ENCODE measurements at regions not wholly inside any gene's neighbourhood (a gene's known extent, or its start where the extent isn't known, plus 50 kb on each side); places are given as distances from the start of the nearest gene placed in this dataset.

- no peak for DNase-seq (ENCODE audit: low read depth in 2 of 3, low spot score in 2 of 3)
Measured at GRCh38 chr13:80237646-80238045, 103.3 kb downstream of the SPRY2 start.

- DNase-seq (ENCODE audit: low read depth in 2 of 3, low spot score in 2 of 3), result no peak
Measured at GRCh38 chr13:80235967-80236302, 105.0 kb downstream of the SPRY2 start.

- no peak for DNase-seq (ENCODE audit: low read depth in 2 of 3, low spot score in 2 of 3)
Measured at GRCh38 chr13:80235166-80235966, 105.6 kb downstream of the SPRY2 start.

DNA sequence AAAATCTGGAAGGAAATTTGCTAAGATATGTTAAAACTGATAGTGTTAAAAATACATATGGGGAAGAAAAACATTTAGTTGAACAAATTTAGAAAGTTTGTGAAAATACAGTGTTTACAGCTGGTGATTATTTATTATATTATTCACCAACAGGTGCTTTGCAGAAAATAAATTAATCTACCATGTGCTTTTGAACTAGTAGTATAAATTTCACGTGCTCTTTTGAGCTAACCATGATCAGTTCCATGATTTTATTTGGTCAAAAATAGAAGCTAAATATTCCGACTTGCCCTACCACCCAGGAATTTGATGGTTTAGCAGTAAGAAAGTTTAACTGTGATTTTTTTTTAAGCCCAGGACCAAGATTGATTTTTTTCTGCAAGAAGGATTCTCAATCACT is 113.3 kb downstream of the SPRY2 start:
- no peak for DNase-seq (ENCODE audit: low read depth in 2 of 3, low spot score in 2 of 3)

- DNase-seq (ENCODE audit: low read depth in 2 of 3, low spot score in 2 of 3), result no peak
Measured at GRCh38 chr13:80226645-80227044, 114.3 kb downstream of the SPRY2 start.

- no peak for DNase-seq (ENCODE audit: low read depth in 2 of 3, low spot score in 2 of 3)
Measured at GRCh38 chr13:80224468-80224867, 116.5 kb downstream of the SPRY2 start.

GRCh38 chr13:80217614-80218456 is 123.1 kb downstream of the SPRY2 start:
- DNase-seq (ENCODE audit: low read depth in 2 of 3, low spot score in 2 of 3), result no peak

DNA sequence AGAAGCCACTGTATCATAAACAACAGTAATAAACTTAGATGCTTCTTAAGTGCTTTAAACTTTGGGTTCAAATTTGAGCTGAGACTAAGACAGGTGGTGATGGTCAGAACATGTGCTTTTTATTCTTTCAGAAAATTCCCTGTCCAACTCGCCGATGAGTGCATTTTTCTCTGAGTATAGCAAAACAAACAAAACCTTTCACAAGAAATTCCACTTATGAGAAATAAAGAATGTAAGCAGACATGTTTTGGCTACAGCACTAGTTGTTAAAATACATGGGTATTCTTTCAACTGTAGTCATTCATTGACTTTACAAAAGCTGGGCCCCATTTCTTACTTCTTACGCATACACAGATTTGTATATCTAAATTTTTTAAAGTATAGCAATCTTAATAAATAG is 125.6 kb downstream of the SPRY2 start:
- DNase-seq (ENCODE audit: low read depth in 2 of 3, low spot score in 2 of 3), result no peak

GRCh38 chr13:80214521-80214991 is 126.4 kb downstream of the SPRY2 start:
- DNase-seq (ENCODE audit: low read depth in 2 of 3, low spot score in 2 of 3), result no peak

DNA sequence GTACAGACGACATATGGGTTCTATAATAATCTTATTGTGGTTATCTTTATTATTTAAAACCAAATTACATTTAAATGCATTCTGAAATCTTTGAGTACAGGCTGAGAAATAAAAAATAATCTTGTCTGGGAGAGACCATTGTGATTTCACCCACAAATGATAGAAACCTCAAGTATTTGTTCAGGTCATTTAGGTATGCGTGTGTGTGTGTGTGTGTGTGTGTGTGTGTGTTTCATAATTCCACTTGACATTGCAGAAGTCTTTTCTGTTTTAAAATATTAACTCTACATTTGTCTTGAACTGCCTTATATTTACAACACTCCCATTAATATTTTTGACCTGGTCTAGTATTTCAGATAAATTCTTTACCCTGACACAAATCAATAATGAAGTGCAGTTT is 126.9 kb downstream of the SPRY2 start:
- no peak for DNase-seq (ENCODE audit: low read depth in 2 of 3, low spot score in 2 of 3)

- DNase-seq (ENCODE audit: low read depth in 2 of 3, low spot score in 2 of 3), result no peak
Measured at GRCh38 chr13:80213201-80213600, 127.7 kb downstream of the SPRY2 start.

GRCh38 chr13:80211566-80211965 is 129.4 kb downstream of the SPRY2 start:
- DNase-seq (ENCODE audit: low read depth in 2 of 3, low spot score in 2 of 3), result no peak

DNA sequence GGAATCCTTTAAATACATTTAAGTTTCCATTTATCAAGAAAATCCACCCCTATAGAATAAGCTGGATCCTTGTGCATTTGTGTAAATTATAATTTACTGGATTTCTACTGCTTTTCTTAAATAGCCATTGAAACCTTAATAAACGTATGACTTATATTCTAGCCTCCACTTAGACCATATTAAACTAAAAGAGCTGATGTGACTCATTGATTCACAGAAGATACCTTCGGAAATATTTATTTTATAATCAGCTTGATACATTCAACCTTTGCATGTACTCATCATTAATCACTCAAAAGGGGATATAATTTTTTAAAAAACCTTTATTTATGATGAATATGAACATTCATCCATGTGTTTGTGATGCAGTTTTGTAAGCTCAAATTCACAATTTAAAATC is 136.3 kb downstream of the SPRY2 start:
- DNase-seq (ENCODE audit: low read depth in 2 of 3, low spot score in 2 of 3), result no peak

DNA sequence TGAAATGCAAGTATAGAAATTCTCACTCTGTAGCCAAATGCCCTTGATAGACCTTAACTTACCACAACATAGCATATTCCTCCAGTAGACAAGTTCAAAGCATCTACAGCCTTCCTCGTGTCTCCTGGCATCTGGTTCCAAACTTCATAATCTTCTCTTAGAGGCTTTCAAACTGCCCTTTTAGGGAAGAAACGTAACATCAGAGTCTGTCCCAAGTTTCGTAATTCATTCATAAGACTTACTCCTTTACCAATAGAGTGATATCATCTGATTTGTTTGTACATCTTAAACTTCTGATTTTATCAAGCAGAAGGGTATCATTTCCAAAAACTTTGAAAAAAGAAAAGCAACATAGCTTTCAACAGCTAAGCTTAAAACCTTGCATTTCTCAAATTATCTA is 137.4 kb downstream of the SPRY2 start:
- DNase-seq (ENCODE audit: low read depth in 2 of 3, low spot score in 2 of 3), result no peak

DNA sequence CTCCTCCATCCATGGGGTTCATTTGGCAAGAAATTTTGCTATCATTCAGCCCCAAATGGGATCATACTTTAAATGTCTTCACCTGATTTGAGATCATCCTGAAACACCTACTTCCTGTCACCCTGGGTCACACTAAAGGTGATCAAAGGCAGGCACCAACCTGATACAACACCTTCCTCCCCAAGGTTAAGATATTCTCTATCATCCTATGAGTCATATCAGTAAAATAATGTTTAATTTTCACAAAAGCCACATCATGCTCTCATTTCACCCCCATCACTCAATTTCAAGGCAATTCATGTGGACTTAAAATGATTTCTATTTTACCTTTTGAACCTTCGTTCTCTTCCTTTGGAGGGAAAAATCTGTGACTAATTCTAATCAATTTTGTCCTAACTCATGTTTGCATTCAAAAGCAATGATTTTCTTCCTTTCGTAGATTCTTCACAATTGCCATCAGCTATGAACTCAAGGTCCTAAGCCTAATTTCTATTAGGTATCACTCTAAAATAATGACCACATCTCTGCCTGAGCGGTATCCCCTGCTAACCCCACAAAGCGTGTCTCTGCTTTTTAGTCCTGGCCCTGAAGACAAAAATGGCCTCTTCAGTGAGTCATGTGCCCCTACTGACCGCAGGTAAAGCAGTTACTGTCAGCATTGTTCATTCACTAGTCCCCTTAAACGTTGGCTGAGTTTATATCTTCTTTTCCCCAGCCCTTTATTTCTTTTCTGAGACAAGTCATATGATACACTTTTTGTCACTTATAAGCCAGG is 139.0 kb downstream of the SPRY2 start:
- no peak for DNase-seq (ENCODE audit: low read depth in 2 of 3, low spot score in 2 of 3)

GRCh38 chr13:80199585-80200292 is 141.2 kb downstream of the SPRY2 start:
- no peak for DNase-seq (ENCODE audit: low read depth in 2 of 3, low spot score in 2 of 3)

DNA sequence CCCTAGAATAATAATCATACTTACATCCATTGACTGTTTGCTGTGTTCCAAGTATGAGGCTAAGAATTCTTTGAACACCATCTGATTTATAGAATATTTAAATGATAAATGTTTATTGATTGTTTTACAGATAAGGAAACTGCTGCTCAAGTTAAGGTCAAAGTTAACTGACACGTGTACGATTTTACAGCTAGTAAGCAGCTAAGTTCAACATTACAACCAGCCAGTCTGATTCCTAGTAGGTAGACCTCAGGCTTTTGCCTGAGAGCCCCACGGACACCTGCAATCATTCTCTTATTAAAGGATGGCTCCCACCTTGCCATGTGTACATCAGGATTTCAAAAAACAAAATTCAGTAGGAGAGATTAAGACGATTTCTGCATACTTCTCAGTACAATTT is 141.9 kb downstream of the SPRY2 start:
- DNase-seq (ENCODE audit: low read depth in 2 of 3, low spot score in 2 of 3), result no peak

GRCh38 chr13:80196756-80197155 is 144.2 kb downstream of the SPRY2 start:
- no peak for DNase-seq (ENCODE audit: low read depth in 2 of 3, low spot score in 2 of 3)

GRCh38 chr13:80195649-80196048 is 145.3 kb downstream of the SPRY2 start:
- DNase-seq (ENCODE audit: low read depth in 2 of 3, low spot score in 2 of 3), result no peak

DNA sequence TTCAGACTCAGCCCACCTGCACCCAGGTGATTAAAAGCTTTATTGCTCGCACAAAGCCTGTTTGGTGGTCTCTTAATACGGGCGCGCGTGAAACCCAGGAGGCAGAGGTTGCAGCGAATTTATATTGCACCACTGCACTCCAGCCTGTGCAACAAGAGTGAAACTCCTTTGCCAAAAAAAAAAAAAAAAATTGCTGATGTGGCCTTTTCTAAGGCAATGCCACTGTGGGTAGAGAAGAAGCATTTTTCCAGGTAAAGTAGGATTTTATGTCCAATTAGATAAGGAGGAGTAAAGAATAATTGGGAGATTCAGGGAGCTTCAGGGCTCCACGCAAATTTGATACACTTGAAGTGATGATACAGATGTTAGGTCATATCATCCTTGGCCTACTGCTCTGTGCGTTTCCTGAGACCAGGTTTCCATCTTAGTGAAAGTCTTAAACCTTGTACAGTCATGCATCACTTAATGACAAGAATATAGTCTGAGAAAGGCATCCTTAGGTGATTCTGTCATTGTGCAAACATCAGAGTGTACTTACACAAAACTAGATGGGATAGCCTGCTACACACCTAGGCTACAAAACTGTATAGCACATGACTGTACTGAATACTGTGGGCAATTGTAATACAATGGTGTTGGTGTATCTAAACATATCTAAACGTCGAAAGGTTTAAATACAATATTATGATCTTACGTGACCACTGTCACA is 150.9 kb downstream of the SPRY2 start:
- DNase-seq (ENCODE audit: low read depth in 2 of 3, low spot score in 2 of 3), result no peak

All from activated CD8-positive, alpha-beta memory T cell treated with anti-CD3 and anti-CD28 coated beads for 48 hours (primary cell).